ENCODE measurements at regions not wholly inside any gene's neighbourhood (a gene's known extent, or its start where the extent isn't known, plus 50 kb on each side); places are given as distances from the start of the nearest gene placed in this dataset.

- H3K79me1 ChIP-seq (ENCODE audit: low read depth, low read length) = no peaks in the 10 kb centered on the region
- H3K4ac ChIP-seq (replicated peaks; ENCODE audit: insufficient read length, low read depth, low read length) = no peak overlapping the region
- no peak overlapping the region for H2AFZ ChIP-seq (ENCODE audit: low read length)
- no peak overlapping the region for H3K27ac ChIP-seq (ENCODE audit: low read depth, low read length)
- H3K23ac ChIP-seq (ENCODE audit: insufficient read length) = no peak overlapping the region
- no peaks in the 10 kb centered on the region for H4K20me1 ChIP-seq (replicated peaks in 1 of 2; ENCODE audit: control insufficient read depth in 1 of 2, insufficient read depth in 2 of 2, low read length in 2 of 2)
- 96% methylated on average over 3 of the region's 3 CpGs; no CpG with 5 or more reads in 1 of the 2 experiments for WGBS, 2 experiments (ENCODE audit: extremely low coverage in 1 of 2, insufficient coverage in 1 of 2, insufficient read length in 1 of 2, insufficient replicate concordance in 2 of 2, low coverage in 1 of 2, low lambda C conversion rate in 2 of 2, missing lambda C conversion rate in 1 of 2)
- no peak overlapping the region for H3K4me3 ChIP-seq (ENCODE audit: extremely low read depth in 1 of 4, insufficient read depth in 2 of 4, low read depth in 3 of 4, low read length in 4 of 4)
- FAIRE-seq (no peak), DNase-seq (ENCODE audit: low read depth in 1 of 2, low spot score in 2 of 2) (no peak)
- H3K27me3 ChIP-seq (replicated peaks in 1 of 4; ENCODE audit: control insufficient read depth in 3 of 4, extremely low read depth in 1 of 4, insufficient read depth in 3 of 4, low read length in 3 of 4) = no peaks in the 10 kb centered on the region
- no peak overlapping the region for H2BK15ac ChIP-seq (ENCODE audit: low read length)
- no peaks in the 10 kb centered on the region for H3K9me3 ChIP-seq (ENCODE audit: insufficient read depth in 2 of 2, low read depth in 1 of 2, low read length in 1 of 2)
- H3K56ac ChIP-seq (replicated peaks; ENCODE audit: insufficient read length, low read depth, low read length) = no peak overlapping the region
- H3K14ac ChIP-seq (ENCODE audit: insufficient read length) = no peak overlapping the region
- no peak overlapping the region for H2BK120ac ChIP-seq (replicated peaks; ENCODE audit: low read depth, low read length)
- H2BK20ac ChIP-seq (ENCODE audit: low read length) = no peak overlapping the region
- H2BK5ac ChIP-seq (ENCODE audit: low read depth, low read length) = no peak overlapping the region
- H3K36me3 ChIP-seq (ENCODE audit: control insufficient read depth in 2 of 4, insufficient read depth in 4 of 4, low read length in 3 of 4) = no peaks in the 10 kb centered on the region
- H3K4me2 ChIP-seq (ENCODE audit: insufficient read depth in 1 of 2, low read depth in 2 of 2, low read length in 2 of 2) = no peak overlapping the region
- no peak overlapping the region for H2AK5ac ChIP-seq (ENCODE audit: low read depth, low read length)
- POLR2A ChIA-PET (ENCODE audit: partially characterized antibody) = no interaction called here
- no peak overlapping the region for H4K91ac ChIP-seq (replicated peaks; ENCODE audit: insufficient read length, low read length)
- H3K4me1 ChIP-seq (replicated peaks in 1 of 4; ENCODE audit: control insufficient read depth in 3 of 4, insufficient read depth in 4 of 4, low read length in 3 of 4) = no peaks in the 10 kb centered on the region
- H4K5ac ChIP-seq (ENCODE audit: insufficient read length, low read depth, low read length) = no peak overlapping the region
- no peaks in the 10 kb centered on the region for H3K79me2 ChIP-seq (ENCODE audit: control insufficient read depth in 1 of 2, insufficient read depth in 2 of 2, low read length in 2 of 2)
- H2BK12ac ChIP-seq (ENCODE audit: low read depth, low read length) = no peak overlapping the region
- H3K18ac ChIP-seq (ENCODE audit: extremely low read depth, low read length) = no peak overlapping the region
- no peaks in the 10 kb centered on the region for H3K23me2 ChIP-seq (ENCODE audit: low read depth, low read length)
- TF ChIP-seq SP4 (IDR thresholded peaks at IDR 0.05; ENCODE audit: low read length) (no peak), RXRA (IDR thresholded peaks at IDR 0.05; ENCODE audit: insufficient read depth, low read depth, low read length) (no peak), ATF3 (IDR thresholded peaks at IDR 0.05; ENCODE audit: insufficient read depth, low read depth, low read length) (no peak), SUZ12 (IDR thresholded peaks at IDR 0.05; ENCODE audit: low read length) (no peak), POU5F1 (IDR thresholded peaks at IDR 0.05; ENCODE audit: low read depth, low read length) (no peak), BACH1 (IDR thresholded peaks at IDR 0.05; ENCODE audit: low read length) (no peak), TBP (IDR thresholded peaks at IDR 0.05; ENCODE audit: low read depth, low read length) (no peak), CTBP2 (IDR thresholded peaks at IDR 0.05; ENCODE audit: borderline replicate concordance, insufficient read depth, insufficient read length, low read length) (no peak)
- no peak overlapping the region for H4K8ac ChIP-seq (ENCODE audit: extremely low read depth, insufficient read depth, low read length)
- H3K9ac ChIP-seq (replicated peaks in 1 of 4; ENCODE audit: extremely low read depth in 1 of 4, low read depth in 3 of 4, low read length in 3 of 4) = no peak overlapping the region
- CTCF ChIA-PET (ENCODE audit: partially characterized antibody) = interaction anchor here (0.6 to 1.9 kb wide), 5 partner anchors 9 to 214 kb away, joined by 3 to 11 read pairs (median 3); partner anchors contain the start of gene ADRA2A
Observed at GRCh38 chr10:111290649-111291048, 213.8 kb downstream of the ADRA2A start.

All from H1 (cell line).